C4-2B (cell line): ENCODE measurements at regions not wholly inside any gene's neighbourhood (a gene's known extent, or its start where the extent isn't known, plus 50 kb on each side); places are given as distances from the start of the nearest gene placed in this dataset.

Experiments
- ZFX ChIP-seq: fragments of 450-650 bp; IDR thresholded peaks from 2 replicates; pipeline ENCODE4 v1.6.1; 2017
- TF ChIP-seq, protein P1 (sequence below): fragments of 450-650 bp; conservative IDR thresholded peaks from 2 replicates; pipeline ENCODE4 v1.5.1; 2017; ENCODE audit warnings: mild to moderate bottlenecking

GRCh38 chr5:159427180-159428012 lies 97.1 kb upstream of the IL12B start:
- TF ChIP-seq, protein P1, sequence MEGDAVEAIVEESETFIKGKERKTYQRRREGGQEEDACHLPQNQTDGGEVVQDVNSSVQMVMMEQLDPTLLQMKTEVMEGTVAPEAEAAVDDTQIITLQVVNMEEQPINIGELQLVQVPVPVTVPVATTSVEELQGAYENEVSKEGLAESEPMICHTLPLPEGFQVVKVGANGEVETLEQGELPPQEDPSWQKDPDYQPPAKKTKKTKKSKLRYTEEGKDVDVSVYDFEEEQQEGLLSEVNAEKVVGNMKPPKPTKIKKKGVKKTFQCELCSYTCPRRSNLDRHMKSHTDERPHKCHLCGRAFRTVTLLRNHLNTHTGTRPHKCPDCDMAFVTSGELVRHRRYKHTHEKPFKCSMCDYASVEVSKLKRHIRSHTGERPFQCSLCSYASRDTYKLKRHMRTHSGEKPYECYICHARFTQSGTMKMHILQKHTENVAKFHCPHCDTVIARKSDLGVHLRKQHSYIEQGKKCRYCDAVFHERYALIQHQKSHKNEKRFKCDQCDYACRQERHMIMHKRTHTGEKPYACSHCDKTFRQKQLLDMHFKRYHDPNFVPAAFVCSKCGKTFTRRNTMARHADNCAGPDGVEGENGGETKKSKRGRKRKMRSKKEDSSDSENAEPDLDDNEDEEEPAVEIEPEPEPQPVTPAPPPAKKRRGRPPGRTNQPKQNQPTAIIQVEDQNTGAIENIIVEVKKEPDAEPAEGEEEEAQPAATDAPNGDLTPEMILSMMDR: no peak
- TF ChIP-seq ZFX: no peak
